Liver (tissue), 3 donors: ENCODE measurements at regions not wholly inside any gene's neighbourhood (a gene's known extent, or its start where the extent isn't known, plus 50 kb on each side); places are given as distances from the start of the nearest gene placed in this dataset.

Source experiments
- CTCF ChIP-seq: fragments of 150-350 bp; IDR thresholded peaks from 2 replicates; pipeline ENCODE4 v1.5.1; 2017; ENCODE audit warnings: improper control_type of control experiment, low read depth, low read length; ENCODE audit not compliant: missing input control
- EGR1 ChIP-seq, 2 donors: IDR thresholded peaks; 2 replicates each; pipeline ENCODE4 v1.6.1; 2016 to 2018; ENCODE audit warnings: antibody characterized with exemption in 2 of 2, low read depth in 2 of 2
- JUND ChIP-seq, 2 donors: IDR thresholded peaks; 2 replicates each; pipeline ENCODE4 v1.6.1; 2016; ENCODE audit warnings: antibody characterized with exemption in 2 of 2
- REST ChIP-seq: IDR thresholded peaks from 2 replicates; pipeline ENCODE4 v1.6.1; 2016; ENCODE audit warnings: antibody characterized with exemption, mild to moderate bottlenecking
- TAF1 ChIP-seq: conservative IDR thresholded peaks from 2 replicates; pipeline ENCODE4 v1.6.1; 2016; ENCODE audit warnings: antibody characterized with exemption, mild to moderate bottlenecking
- ZBTB33 ChIP-seq: IDR thresholded peaks from 2 replicates; pipeline ENCODE4 v1.6.1; 2016; ENCODE audit warnings: antibody characterized with exemption
- TF ChIP-seq, protein P1 (sequence below): IDR thresholded peaks from 2 replicates; pipeline ENCODE4 v1.6.1; 2016; ENCODE audit warnings: antibody characterized with exemption
- donor health status: healthy.
- donor health status: healthy.

DNA sequence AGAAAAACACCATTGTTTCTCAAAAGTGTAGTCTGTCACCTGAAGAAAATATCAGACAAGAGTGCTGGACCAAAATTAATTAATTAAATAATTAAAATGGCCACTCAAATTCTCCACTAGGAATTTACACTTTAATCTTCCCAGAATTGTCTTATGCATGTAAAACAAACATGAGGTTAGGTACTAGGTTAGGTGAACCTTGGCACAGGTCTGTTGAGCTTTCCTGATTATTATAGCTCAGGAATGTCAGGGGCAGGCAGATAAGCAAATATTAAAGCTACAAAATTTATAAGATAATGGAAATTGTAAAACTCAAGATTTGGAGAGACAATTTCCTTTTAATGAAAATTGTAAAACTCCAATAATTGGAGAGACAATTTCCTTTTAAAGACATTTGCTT is 253.2 kb downstream of the BMP4 start:
- TF ChIP-seq CTCF (no peak), JUND (IDR thresholded peaks at IDR 0.05) (no peak), TAF1 (no peak), EGR1 (IDR thresholded peaks at IDR 0.05; ENCODE audit: low read depth in 2 of 2) (no peak), ZBTB33 (no peak), REST (no peak)
- TF ChIP-seq, protein P1, sequence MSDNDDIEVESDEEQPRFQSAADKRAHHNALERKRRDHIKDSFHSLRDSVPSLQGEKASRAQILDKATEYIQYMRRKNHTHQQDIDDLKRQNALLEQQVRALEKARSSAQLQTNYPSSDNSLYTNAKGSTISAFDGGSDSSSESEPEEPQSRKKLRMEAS = no peak
